ENCODE measurements at regions not wholly inside any gene's neighbourhood (a gene's known extent, or its start where the extent isn't known, plus 50 kb on each side); places are given as distances from the start of the nearest gene placed in this dataset.
A peak's percentile ranks its signal among the peaks of the same experiment; 100 is the strongest.
"Not testable (repeated sequence)": the region's sequence is repeated elsewhere in the genome, so short reads cannot be mapped to it uniquely, and the experiment has no call there.

GRCh38 chr10:28186887-28187578 is 115.8 kb downstream of the MPP7 start:
- no peak for DNase-seq (ENCODE audit: low spot score)

- DNase-seq (ENCODE audit: low spot score): no peak
Observed at GRCh38 chr10:28186461-28186860, 116.4 kb downstream of the MPP7 start.

GRCh38 chr10:28184810-28185209 is 118.1 kb downstream of the MPP7 start:
- no peak for DNase-seq (ENCODE audit: low spot score)

GRCh38 chr10:28181478-28182096 is 121.3 kb downstream of the MPP7 start:
- no peak for DNase-seq (ENCODE audit: low spot score)

- no peak for DNase-seq (ENCODE audit: low spot score)
Observed at GRCh38 chr10:28180654-28181053, 122.2 kb downstream of the MPP7 start.

GRCh38 chr10:28179743-28180099 is 123.1 kb downstream of the MPP7 start:
- DNase-seq (ENCODE audit: low spot score): no peak

- peak; percentile 17 for DNase-seq (ENCODE audit: low spot score)
Observed at GRCh38 chr10:28179006-28179742, 123.7 kb downstream of the MPP7 start.

GRCh38 chr10:28177944-28178637 is 124.8 kb downstream of the MPP7 start:
- DNase-seq (ENCODE audit: low spot score): no peak

GRCh38 chr10:28176498-28176897 is 126.4 kb downstream of the MPP7 start:
- DNase-seq (ENCODE audit: low spot score): not testable (repeated sequence)

- no peak for DNase-seq (ENCODE audit: low spot score)
Observed at GRCh38 chr10:28172223-28172610, 130.6 kb downstream of the MPP7 start.

- no peak for DNase-seq (ENCODE audit: low spot score)
Observed at GRCh38 chr10:28171468-28172222, 131.2 kb downstream of the MPP7 start.

GRCh38 chr10:28169525-28169924 is 133.3 kb downstream of the MPP7 start:
- no peak for DNase-seq (ENCODE audit: low spot score)

- DNase-seq (ENCODE audit: low spot score): no peak
Observed at GRCh38 chr10:28160866-28161405, 141.9 kb downstream of the MPP7 start.

- no peak for DNase-seq (ENCODE audit: low spot score)
Observed at GRCh38 chr10:28157379-28157778, 145.5 kb downstream of the MPP7 start.

GRCh38 chr10:28155726-28156125 is 147.1 kb downstream of the MPP7 start:
- no peak for DNase-seq (ENCODE audit: low spot score)

- DNase-seq (ENCODE audit: low spot score): no peak
Observed at GRCh38 chr10:28151636-28152035, 151.2 kb downstream of the MPP7 start.

GRCh38 chr10:28149746-28150145 is 150.9 kb upstream of the ODAD2 start:
- no peak for DNase-seq (ENCODE audit: low spot score)

GRCh38 chr10:28147706-28148105 is 148.8 kb upstream of the ODAD2 start:
- no peak for DNase-seq (ENCODE audit: low spot score)

- DNase-seq (ENCODE audit: low spot score): no peak
Observed at GRCh38 chr10:28139138-28139537, 140.3 kb upstream of the ODAD2 start.

- no peak for DNase-seq (ENCODE audit: low spot score)
Observed at GRCh38 chr10:28137907-28138880, 139.3 kb upstream of the ODAD2 start.
